ENCODE measurements at regions not wholly inside any gene's neighbourhood (a gene's known extent, or its start where the extent isn't known, plus 50 kb on each side); places are given as distances from the start of the nearest gene placed in this dataset.

DNA sequence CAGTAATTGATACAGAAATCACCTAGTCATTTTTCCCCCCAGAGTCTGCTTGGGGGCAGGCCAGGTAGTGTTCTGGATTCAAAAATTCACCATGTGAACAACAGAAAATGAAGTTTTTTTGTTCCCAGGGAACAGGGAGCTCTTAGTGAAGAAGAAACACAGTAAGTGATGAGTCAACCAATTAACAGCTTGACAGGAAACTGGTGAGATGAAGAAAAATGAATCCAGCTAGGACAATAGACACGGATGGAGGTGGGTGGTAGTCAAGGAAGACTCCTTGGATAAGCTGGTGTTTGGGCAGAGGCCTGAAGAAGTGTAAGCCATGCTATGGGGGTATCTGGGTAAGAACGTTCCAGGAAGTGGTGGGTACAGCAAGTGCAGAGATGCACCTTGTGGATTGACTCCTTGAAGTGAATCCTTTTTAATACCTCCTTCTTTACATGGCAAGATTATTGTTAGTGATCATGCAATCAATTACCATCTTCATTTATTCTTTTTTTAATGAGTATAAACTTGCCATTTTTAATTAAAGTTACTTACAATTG, 339.9 kb upstream of the RGMA start:
- DNase-seq: no peak
- Histone ChIP-seq H3K9me3 (ENCODE audit: control insufficient read depth, low read length) (peaks cover 9% of the 10 kb centered on the region), H3K27me3 (ENCODE audit: control insufficient read depth, insufficient read depth, low read length, poor library complexity, severe bottlenecking) (no peaks in the 10 kb centered on the region), H3K4me3 (ENCODE audit: low read length) (no peak overlapping the region), H3K36me3 (ENCODE audit: control insufficient read depth, insufficient read depth, low read length) (no peaks in the 10 kb centered on the region), H3K9ac (ENCODE audit: extremely low read depth, low read length, poor library complexity, severe bottlenecking) (no peak overlapping the region), H3K4me1 (ENCODE audit: control insufficient read depth, insufficient read depth, low read length) (peaks cover 5% of the 10 kb centered on the region), H3K27ac (ENCODE audit: low read depth, low read length) (no peak overlapping the region)
- H3K4me1 Mint-ChIP-seq: peaks cover 13% of the 10 kb centered on the region
- TF ChIP-seq, protein P1, sequence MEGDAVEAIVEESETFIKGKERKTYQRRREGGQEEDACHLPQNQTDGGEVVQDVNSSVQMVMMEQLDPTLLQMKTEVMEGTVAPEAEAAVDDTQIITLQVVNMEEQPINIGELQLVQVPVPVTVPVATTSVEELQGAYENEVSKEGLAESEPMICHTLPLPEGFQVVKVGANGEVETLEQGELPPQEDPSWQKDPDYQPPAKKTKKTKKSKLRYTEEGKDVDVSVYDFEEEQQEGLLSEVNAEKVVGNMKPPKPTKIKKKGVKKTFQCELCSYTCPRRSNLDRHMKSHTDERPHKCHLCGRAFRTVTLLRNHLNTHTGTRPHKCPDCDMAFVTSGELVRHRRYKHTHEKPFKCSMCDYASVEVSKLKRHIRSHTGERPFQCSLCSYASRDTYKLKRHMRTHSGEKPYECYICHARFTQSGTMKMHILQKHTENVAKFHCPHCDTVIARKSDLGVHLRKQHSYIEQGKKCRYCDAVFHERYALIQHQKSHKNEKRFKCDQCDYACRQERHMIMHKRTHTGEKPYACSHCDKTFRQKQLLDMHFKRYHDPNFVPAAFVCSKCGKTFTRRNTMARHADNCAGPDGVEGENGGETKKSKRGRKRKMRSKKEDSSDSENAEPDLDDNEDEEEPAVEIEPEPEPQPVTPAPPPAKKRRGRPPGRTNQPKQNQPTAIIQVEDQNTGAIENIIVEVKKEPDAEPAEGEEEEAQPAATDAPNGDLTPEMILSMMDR (conservative IDR thresholded peaks at IDR 0.05): no peak
- no peak overlapping the region for H3K27ac Mint-ChIP-seq
- WGBS, 2 experiments (ENCODE audit: insufficient coverage in 1 of 2, insufficient read length in 1 of 2): 73 to 83% methylated on average over 2 of the region's 2 CpGs
- peaks cover 4% of the 10 kb centered on the region for H3K36me3 Mint-ChIP-seq (ENCODE audit: low read depth)
- peaks cover under 1% of the 10 kb centered on the region for H3K27me3 Mint-ChIP-seq (ENCODE audit: insufficient read depth)
- H3K4me3 Mint-ChIP-seq: no peak overlapping the region
- H3K9me3 Mint-ChIP-seq: peaks cover 13% of the 10 kb centered on the region

DNA sequence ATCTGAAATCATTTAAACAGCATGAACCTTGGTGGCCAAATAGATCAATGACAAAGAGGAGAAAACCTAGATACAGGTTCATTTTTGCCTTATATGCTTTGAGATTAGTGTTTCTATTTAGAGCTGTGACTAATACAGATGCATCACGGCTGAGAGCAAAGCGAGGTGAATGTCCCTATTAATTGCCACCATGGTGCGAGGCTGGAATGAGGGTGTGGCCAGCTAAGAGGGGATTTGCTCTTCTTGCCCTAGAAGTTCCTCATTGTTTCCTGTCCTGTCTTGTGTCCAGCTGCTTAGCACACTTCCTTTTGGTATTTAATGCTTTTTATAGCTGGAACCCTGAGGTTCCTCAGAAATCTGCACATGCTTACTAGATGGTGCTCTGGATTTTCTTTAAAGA, 339.1 kb upstream of the RGMA start:
- Mint-ChIP-seq H3K4me3 (no peak overlapping the region), H3K4me1 (peaks cover 13% of the 10 kb centered on the region), H3K9me3 (peaks cover 14% of the 10 kb centered on the region)

DNA sequence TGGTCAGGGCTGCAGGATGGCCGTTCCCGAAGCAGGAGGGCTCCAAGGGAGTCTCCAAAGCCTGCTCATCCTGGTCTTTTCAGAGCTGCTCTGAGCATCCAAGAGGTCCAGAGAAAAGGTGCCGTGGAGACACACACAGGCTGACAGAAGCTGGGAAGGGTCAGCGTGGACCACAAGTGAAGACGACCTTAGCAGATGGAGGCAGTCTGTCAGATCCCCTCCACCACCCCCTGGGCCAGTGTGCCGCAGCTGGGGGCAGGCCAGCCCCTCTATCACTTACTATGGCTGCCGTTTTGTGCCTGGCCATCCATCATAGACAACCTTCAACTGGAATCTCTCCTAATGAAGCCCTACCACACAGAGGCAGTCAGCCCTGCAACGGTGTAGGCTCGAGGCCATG, 335.1 kb upstream of the RGMA start:
- WGBS, 2 experiments (ENCODE audit: insufficient coverage in 1 of 2, insufficient read length in 1 of 2): 89 to 100% methylated on average over 4 to 9 of the region's 9 CpGs
- Histone ChIP-seq H3K36me3 (ENCODE audit: control insufficient read depth, insufficient read depth, low read length) (no peaks in the 10 kb centered on the region), H3K9me3 (ENCODE audit: control insufficient read depth, low read length) (no peaks in the 10 kb centered on the region), H3K9ac (ENCODE audit: extremely low read depth, low read length, poor library complexity, severe bottlenecking) (no peak overlapping the region), H3K4me3 (ENCODE audit: low read length) (no peak overlapping the region), H3K27me3 (ENCODE audit: control insufficient read depth, insufficient read depth, low read length, poor library complexity, severe bottlenecking) (no peaks in the 10 kb centered on the region), H3K4me1 (ENCODE audit: control insufficient read depth, insufficient read depth, low read length) (peaks cover 5% of the 10 kb centered on the region), H3K27ac (ENCODE audit: low read depth, low read length) (no peak overlapping the region)
- peaks cover 6% of the 10 kb centered on the region for H3K9me3 Mint-ChIP-seq
- no peak overlapping the region for H3K4me3 Mint-ChIP-seq
- DNase-seq: no peak
- peaks cover 9% of the 10 kb centered on the region for H3K27me3 Mint-ChIP-seq (ENCODE audit: insufficient read depth)
- TF ChIP-seq, protein P1 (conservative IDR thresholded peaks at IDR 0.05): no peak
- H3K4me1 Mint-ChIP-seq: peaks cover 21% of the 10 kb centered on the region
- H3K27ac Mint-ChIP-seq: no peak overlapping the region
- H3K36me3 Mint-ChIP-seq (ENCODE audit: low read depth): peaks cover 5% of the 10 kb centered on the region

More for the DNA sequence above, 339.1 kb upstream of the RGMA start:
- H3K27me3 ChIP-seq (ENCODE audit: control insufficient read depth, insufficient read depth, low read length, poor library complexity, severe bottlenecking): no peaks in the 10 kb centered on the region
- peaks cover 5% of the 10 kb centered on the region for H3K9me3 ChIP-seq (ENCODE audit: control insufficient read depth, low read length)
- H3K36me3 Mint-ChIP-seq (ENCODE audit: low read depth): peaks cover 8% of the 10 kb centered on the region
- no peak overlapping the region for H3K4me3 ChIP-seq (ENCODE audit: low read length)
- 50 to 80% methylated on average over 2 to 3 of the region's 3 CpGs for WGBS, 2 experiments (ENCODE audit: insufficient coverage in 1 of 2, insufficient read length in 1 of 2)
- no peak for DNase-seq
- no peak overlapping the region for H3K27ac ChIP-seq (ENCODE audit: low read depth, low read length)
- peaks cover 5% of the 10 kb centered on the region for H3K4me1 ChIP-seq (ENCODE audit: control insufficient read depth, insufficient read depth, low read length)
- no peak overlapping the region for H3K27ac Mint-ChIP-seq
- H3K27me3 Mint-ChIP-seq (ENCODE audit: insufficient read depth): peaks cover 4% of the 10 kb centered on the region
- H3K36me3 ChIP-seq (ENCODE audit: control insufficient read depth, insufficient read depth, low read length): no peaks in the 10 kb centered on the region
- H3K9ac ChIP-seq (ENCODE audit: extremely low read depth, low read length, poor library complexity, severe bottlenecking): no peak overlapping the region
- TF ChIP-seq, protein P1 (conservative IDR thresholded peaks at IDR 0.05): no peak

All from endodermal cell (in vitro differentiated cells).